H1 (cell line): ENCODE measurements at regions not wholly inside any gene's neighbourhood (a gene's known extent, or its start where the extent isn't known, plus 50 kb on each side); places are given as distances from the start of the nearest gene placed in this dataset.

ENCODE experiments used
- CTCF ChIA-PET: fragments of 300-600 bp; sonication (Branson Sonifier 250); formaldehyde crosslinking; loops from one replicate; lab custom pipeline; 2021; ENCODE audit not compliant: partially characterized antibody; lab: Charles Lee
- POLR2A ChIA-PET: fragments of 300-600 bp; sonication (Branson Sonifier 250); formaldehyde crosslinking; loops from one replicate; lab custom pipeline; 2021; ENCODE audit warnings: inconsistent platforms; ENCODE audit not compliant: partially characterized antibody; lab: Charles Lee
- DNase-seq, 2 experiments: peaks; one replicate each; pipeline versions ENCODE4 v3.0.0 to v3.0.0-alpha.2; 2010 to 2022; ENCODE audit warnings: low spot score in 2 of 2, low read depth in 1 of 2, mixed read lengths in 1 of 2
- FAIRE-seq: peaks from 2 replicates; lab custom pipeline; 2011; peaks lifted over from hg19 to GRCh38; lab: Jason Lieb, UNC
- H2AFZ ChIP-seq: 2 replicates; pipeline ENCODE4 v1.8.1; 2012; ENCODE audit warnings: low read length, inconsistent platforms
- H2AK5ac ChIP-seq: 2 replicates; pipeline ENCODE4 v1.6.1; 2013; ENCODE audit warnings: low read depth, low read length
- H2BK120ac ChIP-seq: replicated peaks from 2 replicates; pipeline ENCODE3; 2013; ENCODE audit warnings: low read depth, low read length, inconsistent platforms
- H2BK12ac ChIP-seq: 2 replicates; pipeline ENCODE4 v1.6.1; 2013; ENCODE audit warnings: low read depth, low read length
- H2BK15ac ChIP-seq: 2 replicates; pipeline ENCODE4 v1.6.1; 2013; ENCODE audit warnings: low read length
- H2BK20ac ChIP-seq: 2 replicates; pipeline ENCODE4 v1.6.1; 2013; ENCODE audit warnings: low read length
- H2BK5ac ChIP-seq: 2 replicates; pipeline ENCODE4 v1.6.1; 2013; ENCODE audit warnings: low read depth, low read length
- H3K14ac ChIP-seq: 2 replicates; pipeline ENCODE4 v1.6.1; 2013; ENCODE audit warnings: inconsistent platforms; ENCODE audit not compliant: insufficient read length
- H3K18ac ChIP-seq: 2 replicates; pipeline ENCODE4 v1.6.1; 2013; ENCODE audit warnings: low read length; ENCODE audit errors: extremely low read depth
- H3K23ac ChIP-seq: 2 replicates; pipeline ENCODE4 v1.6.1; 2013; ENCODE audit warnings: inconsistent platforms; ENCODE audit not compliant: insufficient read length
- H3K23me2 ChIP-seq: 2 replicates; pipeline ENCODE4 v1.6.1; 2013; ENCODE audit warnings: low read depth, low read length
- H3K27ac ChIP-seq: 2 replicates; pipeline ENCODE4 v1.6.1; 2011; ENCODE audit warnings: low read depth, low read length, inconsistent platforms
- H3K27me3 ChIP-seq, 4 experiments: replicated peaks in 1 of 4; 1 replicate in 1 of 4; 2 replicates in 3 of 4; pipeline versions ENCODE4 v1.6.1 to v1.8.1; 2011 to 2013; ENCODE audit warnings: low read length in 3 of 4, mild to moderate bottlenecking in 3 of 4, inconsistent platforms in 2 of 4, mixed read lengths in 2 of 4, moderate library complexity in 1 of 4; ENCODE audit not compliant: control insufficient read depth in 3 of 4, insufficient read depth in 3 of 4; ENCODE audit errors: extremely low read depth in 1 of 4
- H3K36me3 ChIP-seq, 4 experiments: 2 replicates each; pipeline versions ENCODE4 v1.6.1 to v1.8.1; 2011 to 2013; ENCODE audit warnings: mild to moderate bottlenecking in 4 of 4, low read length in 3 of 4, moderate library complexity in 2 of 4, control low read depth in 1 of 4, inconsistent platforms in 1 of 4; ENCODE audit not compliant: insufficient read depth in 4 of 4, control insufficient read depth in 2 of 4
- H3K4ac ChIP-seq: replicated peaks from 2 replicates; pipeline ENCODE3; 2013; ENCODE audit warnings: low read length, low read depth, mixed read lengths, inconsistent platforms; ENCODE audit not compliant: insufficient read length
- H3K4me1 ChIP-seq, 4 experiments: replicated peaks in 1 of 4; 1 replicate in 1 of 4; 2 replicates in 3 of 4; pipeline versions ENCODE4 v1.6.1 to v1.8.1; 2011 to 2013; ENCODE audit warnings: low read length in 3 of 4, inconsistent platforms in 2 of 4, mixed read lengths in 1 of 4; ENCODE audit not compliant: insufficient read depth in 4 of 4, control insufficient read depth in 3 of 4
- H3K4me2 ChIP-seq, 2 experiments: 2 replicates each; pipeline versions ENCODE4 v1.6.1 to v1.8.1; 2011 to 2013; ENCODE audit warnings: low read depth in 2 of 2, low read length in 2 of 2, control low read depth in 1 of 2, inconsistent platforms in 1 of 2, mild to moderate bottlenecking in 1 of 2; ENCODE audit not compliant: insufficient read depth in 1 of 2
- H3K4me3 ChIP-seq, 4 experiments: fragments of 200-600, 300-600 bp in 1 of 4; sonication (generic), shearing (Covaris generic), sonication (Bioruptor Twin) in 1 of 4; 2 replicates each; pipeline versions ENCODE4 v1.5.1 to v1.8.1; 2011 to 2016; ENCODE audit warnings: low read length in 4 of 4, low read depth in 3 of 4, control low read depth in 2 of 4, inconsistent platforms in 2 of 4, mild to moderate bottlenecking in 2 of 4, mixed read lengths in 1 of 4, moderate library complexity in 1 of 4; ENCODE audit not compliant: insufficient read depth in 2 of 4; ENCODE audit errors: extremely low read depth in 1 of 4
- H3K56ac ChIP-seq: replicated peaks from 2 replicates; pipeline ENCODE3; 2013; ENCODE audit warnings: low read depth, mild to moderate bottlenecking, mixed read lengths, low read length, inconsistent platforms; ENCODE audit not compliant: insufficient read length
- H3K79me1 ChIP-seq: 2 replicates; pipeline ENCODE4 v1.6.1; 2013; ENCODE audit warnings: low read depth, low read length, control low read depth
- H3K79me2 ChIP-seq, 2 experiments: 2 replicates each; pipeline versions ENCODE4 v1.6.1 to v1.8.1; 2012 to 2013; ENCODE audit warnings: low read length in 2 of 2, mild to moderate bottlenecking in 2 of 2, inconsistent platforms in 1 of 2; ENCODE audit not compliant: insufficient read depth in 2 of 2, control insufficient read depth in 1 of 2
- H3K9ac ChIP-seq, 4 experiments: replicated peaks in 1 of 4; 1 replicate in 1 of 4; 2 replicates in 3 of 4; pipeline versions ENCODE4 v1.6.1 to v1.8.1; 2011 to 2013; ENCODE audit warnings: low read depth in 3 of 4, low read length in 3 of 4, control low read depth in 2 of 4, mild to moderate bottlenecking in 2 of 4, moderate library complexity in 2 of 4, inconsistent platforms in 1 of 4; ENCODE audit errors: extremely low read depth in 1 of 4
- H3K9me3 ChIP-seq, 2 experiments: 2 replicates each; pipeline versions ENCODE4 v1.6.1 to v1.8.1; 2012 to 2013; ENCODE audit warnings: mild to moderate bottlenecking in 2 of 2, moderate library complexity in 2 of 2, control low read depth in 1 of 2, inconsistent platforms in 1 of 2, low read depth in 1 of 2, low read length in 1 of 2, mixed read lengths in 1 of 2; ENCODE audit not compliant: insufficient read depth in 2 of 2
- H4K20me1 ChIP-seq, 2 experiments: replicated peaks in 1 of 2; 2 replicates each; pipeline versions ENCODE3 to v1.8.1; 2011 to 2013; ENCODE audit warnings: inconsistent platforms in 2 of 2, low read length in 2 of 2, mild to moderate bottlenecking in 1 of 2; ENCODE audit not compliant: insufficient read depth in 2 of 2, control insufficient read depth in 1 of 2
- H4K5ac ChIP-seq: 2 replicates; pipeline ENCODE4 v1.6.1; 2013; ENCODE audit warnings: low read length, low read depth, mixed read lengths, inconsistent platforms; ENCODE audit not compliant: insufficient read length
- H4K8ac ChIP-seq: 2 replicates; pipeline ENCODE4 v1.8.0; 2013; ENCODE audit warnings: mild to moderate bottlenecking, moderate library complexity, low read length, inconsistent platforms; ENCODE audit not compliant: insufficient read depth; ENCODE audit errors: extremely low read depth
- H4K91ac ChIP-seq: replicated peaks from 2 replicates; pipeline ENCODE3; 2013; ENCODE audit warnings: low read length, mixed read lengths, inconsistent platforms; ENCODE audit not compliant: insufficient read length
- ASH2L ChIP-seq: fragments of 200-600, 300-600 bp; sonication (generic); IDR thresholded peaks from one replicate; pipeline ENCODE4 v1.7.1; 2017; ENCODE audit warnings: low read length
- BACH1 ChIP-seq: IDR thresholded peaks from 2 replicates; pipeline ENCODE4 v1.6.1; 2012; ENCODE audit warnings: low read length, improper control_type of control experiment
- CTBP2 ChIP-seq: IDR thresholded peaks from 2 replicates; pipeline ENCODE4 v1.7.0; 2011; ENCODE audit warnings: borderline replicate concordance, mild to moderate bottlenecking, moderate library complexity, mixed read lengths, low read length; ENCODE audit not compliant: insufficient read depth, insufficient read length
- JUN ChIP-seq: IDR thresholded peaks from 2 replicates; pipeline ENCODE4 v1.6.1; 2011; ENCODE audit warnings: low read depth, mild to moderate bottlenecking, improper control_type of control experiment, low read length
- KDM1A ChIP-seq: fragments of 200-600, 300-600 bp; sonication (generic); IDR thresholded peaks from 2 replicates; pipeline ENCODE4 v1.7.1; 2016; ENCODE audit warnings: mild to moderate bottlenecking, low read length, borderline replicate concordance
- MAFK ChIP-seq: IDR thresholded peaks from 2 replicates; pipeline ENCODE4 v1.6.1; 2012; ENCODE audit warnings: low read depth, mild to moderate bottlenecking, improper control_type of control experiment, low read length
- NRF1 ChIP-seq: IDR thresholded peaks from 2 replicates; pipeline ENCODE4 v1.6.1; 2011; ENCODE audit warnings: mild to moderate bottlenecking, low read depth, low read length, improper control_type of control experiment
- YY1 ChIP-seq: IDR thresholded peaks from 2 replicates; pipeline ENCODE4 v1.6.1; 2011; ENCODE audit warnings: low read depth, mild to moderate bottlenecking, low read length
- ZNF274 ChIP-seq: IDR thresholded peaks from 2 replicates; pipeline ENCODE4 v1.7.0; 2012; ENCODE audit warnings: low read length, borderline replicate concordance; ENCODE audit errors: extremely low read depth
- WGBS, 2 experiments: shearing (Covaris generic) in 1 of 2; methylation state at CpG; one replicate each; pipeline versions ENCODE4 v1.1.6 to v1.1.7; 2013 to 2015; ENCODE audit warnings: low lambda C conversion rate in 2 of 2, mixed read lengths in 2 of 2, inconsistent platforms in 1 of 2, low coverage in 1 of 2, missing lambda C conversion rate in 1 of 2; ENCODE audit not compliant: insufficient replicate concordance in 2 of 2, insufficient coverage in 1 of 2, insufficient read length in 1 of 2; ENCODE audit errors: extremely low coverage in 1 of 2, missing lambda C conversion rate in 1 of 2; 5-methylcytosine and 5-hydroxymethylcytosine counted together
- TF ChIP-seq, protein P1 (sequence below): IDR thresholded peaks from 2 replicates; pipeline ENCODE4 v1.6.1; 2012; ENCODE audit warnings: low read length, inconsistent platforms

DNA sequence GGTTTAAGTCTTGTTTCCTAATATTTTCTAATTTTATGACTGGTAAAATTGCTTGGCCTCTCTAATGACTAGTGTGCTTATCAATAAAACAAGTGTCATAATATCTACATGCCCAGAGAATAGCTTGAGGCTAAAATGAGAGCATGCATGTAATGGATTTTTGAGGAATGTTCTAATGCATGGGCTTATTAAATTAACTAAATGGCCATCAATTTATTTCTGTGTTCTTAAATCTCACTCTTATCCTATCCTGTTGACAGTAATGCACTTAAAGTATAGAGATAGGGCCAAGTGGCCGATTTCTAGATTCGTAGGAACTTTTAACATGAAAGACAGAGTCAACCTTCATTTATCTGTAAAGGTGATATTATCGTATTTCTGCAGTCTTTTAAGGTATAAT lies 252.4 kb upstream of the COL3A1 start:
- 83% methylated on average over 3 of the region's 3 CpGs; no CpG with 5 or more reads in 1 of the 2 experiments for WGBS, 2 experiments
- no peak overlapping the region for H3K4me3 ChIP-seq
- no peak overlapping the region for H2AFZ ChIP-seq
- no peak overlapping the region for H3K4me2 ChIP-seq
- H4K20me1 ChIP-seq, result no peaks in the 10 kb centered on the region
- no peaks in the 10 kb centered on the region for H3K9me3 ChIP-seq
- H3K18ac ChIP-seq, result no peak overlapping the region
- peaks cover 0 to 2% (median 0%) of the 10 kb centered on the region in 4 experiments; a peak in 1 of 7 replicates for H3K4me1 ChIP-seq
- ChIA-PET CTCF (no interaction called here), POLR2A (no interaction called here)
- H3K79me1 ChIP-seq, result no peaks in the 10 kb centered on the region
- no peaks in the 10 kb centered on the region for H3K27me3 ChIP-seq
- H3K23me2 ChIP-seq, result no peaks in the 10 kb centered on the region
- H3K14ac ChIP-seq, result no peak overlapping the region
- no peak overlapping the region for H4K91ac ChIP-seq
- H2BK12ac ChIP-seq, result no peak overlapping the region
- FAIRE-seq (no peak), DNase-seq (no peak)
- no peak overlapping the region for H3K56ac ChIP-seq
- H3K9ac ChIP-seq, result no peak overlapping the region
- no peak overlapping the region for H3K23ac ChIP-seq
- no peak overlapping the region for H2AK5ac ChIP-seq
- H4K5ac ChIP-seq, result no peak overlapping the region
- no peak overlapping the region for H2BK15ac ChIP-seq
- H4K8ac ChIP-seq, result no peak overlapping the region
- H3K4ac ChIP-seq, result no peak overlapping the region
- no peak overlapping the region for H2BK120ac ChIP-seq
- no peaks in the 10 kb centered on the region for H3K36me3 ChIP-seq
- no peak overlapping the region for H3K27ac ChIP-seq
- H2BK20ac ChIP-seq, result no peak overlapping the region
- H2BK5ac ChIP-seq, result no peak overlapping the region
- H3K79me2 ChIP-seq, result no peaks in the 10 kb centered on the region
- TF ChIP-seq, protein P1, sequence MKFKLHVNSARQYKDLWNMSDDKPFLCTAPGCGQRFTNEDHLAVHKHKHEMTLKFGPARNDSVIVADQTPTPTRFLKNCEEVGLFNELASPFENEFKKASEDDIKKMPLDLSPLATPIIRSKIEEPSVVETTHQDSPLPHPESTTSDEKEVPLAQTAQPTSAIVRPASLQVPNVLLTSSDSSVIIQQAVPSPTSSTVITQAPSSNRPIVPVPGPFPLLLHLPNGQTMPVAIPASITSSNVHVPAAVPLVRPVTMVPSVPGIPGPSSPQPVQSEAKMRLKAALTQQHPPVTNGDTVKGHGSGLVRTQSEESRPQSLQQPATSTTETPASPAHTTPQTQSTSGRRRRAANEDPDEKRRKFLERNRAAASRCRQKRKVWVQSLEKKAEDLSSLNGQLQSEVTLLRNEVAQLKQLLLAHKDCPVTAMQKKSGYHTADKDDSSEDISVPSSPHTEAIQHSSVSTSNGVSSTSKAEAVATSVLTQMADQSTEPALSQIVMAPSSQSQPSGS, result no peak
- TF ChIP-seq YY1, result no peak
- no peak for TF ChIP-seq NRF1
- TF ChIP-seq CTBP2, result no peak
- TF ChIP-seq KDM1A, result no peak
- TF ChIP-seq MAFK, result no peak
- no peak for TF ChIP-seq BACH1
- no peak for TF ChIP-seq ZNF274
- no peak for TF ChIP-seq JUN
- TF ChIP-seq ASH2L, result no peak
